GM18499 (cell line): ENCODE measurements at regions not wholly inside any gene's neighbourhood (a gene's known extent, or its start where the extent isn't known, plus 50 kb on each side); places are given as distances from the start of the nearest gene placed in this dataset.
"Not testable (repeated sequence)": the region's sequence is repeated elsewhere in the genome, so short reads cannot be mapped to it uniquely, and the experiment has no call there.

Source experiments
- ATAC-seq: cut with Tn5 transposase; IDR thresholded peaks from one replicate; pipeline ENCODE4 v1.9.1; 2021; ENCODE audit warnings: moderate number of reproducible peaks; ENCODE audit not compliant: insufficient read depth, unreplicated experiment

DNA sequence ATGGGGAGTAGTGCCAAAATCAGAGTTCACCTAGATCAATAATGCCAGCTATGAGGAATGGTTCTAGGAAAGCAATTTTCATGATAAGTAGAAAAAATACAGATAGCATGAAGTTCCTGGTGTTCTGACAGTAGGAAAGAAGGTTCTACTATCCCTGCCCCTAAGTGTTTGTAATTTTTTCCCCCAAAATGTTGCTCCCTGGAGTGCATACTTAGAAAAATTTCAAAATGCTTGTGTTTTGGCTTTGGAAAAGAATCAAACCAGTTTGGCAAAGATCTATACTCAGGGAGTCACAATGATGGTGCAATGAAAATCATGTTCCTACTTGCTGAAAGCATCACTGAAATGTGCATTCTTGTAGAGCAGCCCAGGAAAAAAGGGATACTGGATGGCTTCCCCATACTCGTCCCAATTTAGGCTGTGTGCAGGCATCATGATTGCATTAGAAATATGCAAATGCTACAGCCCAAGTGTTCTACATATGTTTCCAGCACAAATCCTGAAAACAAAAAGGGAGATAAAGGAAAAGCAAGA, 74.7 kb downstream of the LPAR4 start:
- no peak for ATAC-seq

- ATAC-seq = peak; percentile 49
These were observed 84.0 kb downstream of the LPAR4 start for GRCh38 chrX:78831523-78831922.

GRCh38 chrX:78838709-78839108, 91.2 kb downstream of the LPAR4 start:
- ATAC-seq = no peak

DNA sequence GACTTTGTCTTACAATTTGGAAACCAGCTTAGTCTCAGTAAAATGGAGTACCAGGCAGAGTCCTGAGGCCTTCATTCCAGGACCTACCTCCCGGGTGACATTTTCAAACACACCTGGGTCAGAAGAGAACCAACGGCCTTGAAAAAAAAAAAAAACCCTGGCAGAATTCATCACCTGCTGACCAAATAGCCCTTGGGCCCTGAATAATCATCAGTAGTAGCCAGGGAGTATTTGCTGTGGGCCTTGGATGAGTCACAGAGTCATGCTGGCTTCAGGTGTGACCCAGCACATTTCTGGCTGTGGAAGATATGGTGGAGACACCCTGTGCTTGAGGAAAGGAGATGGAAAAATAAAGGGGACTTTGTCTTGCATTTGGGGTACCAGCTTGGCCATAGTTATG, 92.2 kb downstream of the LPAR4 start:
- no peak for ATAC-seq

DNA sequence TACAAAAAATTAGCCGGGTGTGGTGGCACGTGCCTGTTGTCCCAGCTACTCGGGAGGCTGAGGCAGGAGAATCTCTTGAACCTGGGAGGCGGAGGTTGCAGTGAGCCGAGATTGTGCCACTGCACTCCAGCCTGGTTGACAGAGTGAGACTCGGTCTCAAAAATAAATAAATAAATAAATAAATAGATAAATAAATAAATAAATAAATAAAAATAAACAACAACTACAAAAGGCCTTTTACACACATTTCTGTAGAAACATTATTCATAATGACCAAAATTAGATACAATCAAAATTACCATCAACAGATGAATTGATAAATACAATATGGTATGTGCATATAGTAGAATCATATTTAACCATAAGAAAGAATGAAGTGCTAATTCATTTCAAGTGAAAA, 96.7 kb downstream of the LPAR4 start:
- not testable (repeated sequence) for ATAC-seq

- not testable (repeated sequence) for ATAC-seq
These were observed 63.9 kb upstream of the P2RY10 start for GRCh38 chrX:78881248-78881647.

GRCh38 chrX:78886550-78886949, 58.6 kb upstream of the P2RY10 start:
- ATAC-seq = no peak
